HG02870 (cell line): ENCODE measurements at regions not wholly inside any gene's neighbourhood (a gene's known extent, or its start where the extent isn't known, plus 50 kb on each side); places are given as distances from the start of the nearest gene placed in this dataset.
"Not testable (repeated sequence)": the region's sequence is repeated elsewhere in the genome, so short reads cannot be mapped to it uniquely, and the experiment has no call there.

Experiments
- ATAC-seq: cut with Tn5 transposase; IDR thresholded peaks from one replicate; pipeline ENCODE4 v1.9.1; 2021; ENCODE audit warnings: mild to moderate bottlenecking, moderate library complexity; ENCODE audit not compliant: unreplicated experiment

GRCh38 chr6:57984575-57984974 lies 667.1 kb downstream of the PRIM2 start:
- not testable (repeated sequence) for ATAC-seq

GRCh38 chr6:57985734-57986133 lies 668.3 kb downstream of the PRIM2 start:
- ATAC-seq = not testable (repeated sequence)

GRCh38 chr6:57986584-57986983 lies 669.2 kb downstream of the PRIM2 start:
- peak; percentile 97 for ATAC-seq

- not testable (repeated sequence) for ATAC-seq
Observed at GRCh38 chr6:57989520-57990080, 672.2 kb downstream of the PRIM2 start.

GRCh38 chr6:57998858-57999619 lies 681.6 kb downstream of the PRIM2 start:
- not testable (repeated sequence) for ATAC-seq

GRCh38 chr6:58000233-58000632 lies 682.8 kb downstream of the PRIM2 start:
- ATAC-seq = not testable (repeated sequence)

- not testable (repeated sequence) for ATAC-seq
Observed at GRCh38 chr6:58003417-58004167, 686.2 kb downstream of the PRIM2 start.

- not testable (repeated sequence) for ATAC-seq
Observed at GRCh38 chr6:58007334-58008000, 690.0 kb downstream of the PRIM2 start.

- not testable (repeated sequence) for ATAC-seq
Observed at GRCh38 chr6:58008001-58008335, 690.5 kb downstream of the PRIM2 start.

- not testable (repeated sequence) for ATAC-seq
Observed at GRCh38 chr6:58011954-58012600, 694.6 kb downstream of the PRIM2 start.

GRCh38 chr6:58016614-58017013 lies 699.2 kb downstream of the PRIM2 start:
- ATAC-seq = not testable (repeated sequence)

- not testable (repeated sequence) for ATAC-seq
Observed at GRCh38 chr6:58028188-58028587, 710.8 kb downstream of the PRIM2 start.

- ATAC-seq = not testable (repeated sequence)
Observed at GRCh38 chr6:58038213-58038612, 720.8 kb downstream of the PRIM2 start.

GRCh38 chr6:58046584-58046983 lies 729.2 kb downstream of the PRIM2 start:
- not testable (repeated sequence) for ATAC-seq

- ATAC-seq = not testable (repeated sequence)
Observed at GRCh38 chr6:58047389-58047788, 730.0 kb downstream of the PRIM2 start.

GRCh38 chr6:58047865-58048264 lies 730.4 kb downstream of the PRIM2 start:
- ATAC-seq = not testable (repeated sequence)

GRCh38 chr6:58055465-58056176 lies 738.2 kb downstream of the PRIM2 start:
- ATAC-seq = not testable (repeated sequence)

- not testable (repeated sequence) for ATAC-seq
Observed at GRCh38 chr6:58059701-58060100, 742.3 kb downstream of the PRIM2 start.

- ATAC-seq = not testable (repeated sequence)
Observed at GRCh38 chr6:58063542-58063941, 746.1 kb downstream of the PRIM2 start.
